Astrocyte (in vitro differentiated cells and primary cell): ENCODE measurements at regions not wholly inside any gene's neighbourhood (a gene's known extent, or its start where the extent isn't known, plus 50 kb on each side); places are given as distances from the start of the nearest gene placed in this dataset.
"Not testable (repeated sequence)": the region's sequence is repeated elsewhere in the genome, so short reads cannot be mapped to it uniquely, and the experiment has no call there.

Experiments used
- DNase-seq: peaks from one replicate; pipeline ENCODE4 v3.0.0-alpha.2; 2010; ENCODE audit warnings: low read depth
- FAIRE-seq: peaks from 2 replicates; lab custom pipeline; 2011; peaks lifted over from hg19 to GRCh38; lab: Jason Lieb, UNC
- H2AFZ ChIP-seq: 2 replicates; pipeline ENCODE4 v1.6.0; 2012; ENCODE audit warnings: low read depth, low read length, inconsistent platforms
- H3K27ac ChIP-seq: 2 replicates; pipeline ENCODE4 v1.5.1; 2011; ENCODE audit warnings: low read depth, low read length, inconsistent platforms
- H3K27me3 ChIP-seq: 2 replicates; pipeline ENCODE4 v1.6.0; 2011; ENCODE audit warnings: low read length, inconsistent platforms; ENCODE audit not compliant: insufficient read depth
- H3K36me3 ChIP-seq: 2 replicates; pipeline ENCODE4 v1.5.1; 2011; ENCODE audit warnings: low read length, inconsistent platforms; ENCODE audit not compliant: insufficient read depth
- H3K4me1 ChIP-seq: 2 replicates; pipeline ENCODE4 v1.5.1; 2011; ENCODE audit warnings: low read length, inconsistent platforms; ENCODE audit not compliant: insufficient read depth
- H3K4me2 ChIP-seq: 2 replicates; pipeline ENCODE4 v1.6.0; 2012; ENCODE audit warnings: low read length, inconsistent platforms
- H3K4me3 ChIP-seq: 2 replicates; pipeline ENCODE4 v1.5.1; 2011; ENCODE audit warnings: low read depth, mild to moderate bottlenecking, low read length, inconsistent platforms; ENCODE audit not compliant: insufficient read depth
- H3K79me2 ChIP-seq: 2 replicates; pipeline ENCODE4 v1.6.0; 2012; ENCODE audit warnings: mild to moderate bottlenecking, low read length, inconsistent platforms; ENCODE audit not compliant: insufficient read depth
- H3K9ac ChIP-seq: 2 replicates; pipeline ENCODE4 v1.6.0; 2012; ENCODE audit warnings: mild to moderate bottlenecking, low read length, inconsistent platforms
- H3K9me3 ChIP-seq: 2 replicates; pipeline ENCODE4 v1.5.1; 2012; ENCODE audit warnings: low read depth, mild to moderate bottlenecking, low read length, inconsistent platforms; ENCODE audit not compliant: insufficient read depth
- H4K20me1 ChIP-seq: 2 replicates; pipeline ENCODE4 v1.6.0; 2012; ENCODE audit warnings: low read length, inconsistent platforms; ENCODE audit not compliant: insufficient read depth
- H3K27ac Mint-ChIP-seq: one replicate; pipeline ENCODE4 v1.8.0; 2021; ENCODE audit warnings: mild to moderate bottlenecking, mixed read lengths; ENCODE audit not compliant: unreplicated experiment
- H3K27me3 Mint-ChIP-seq: one replicate; pipeline ENCODE4 v1.8.0; 2021; ENCODE audit warnings: low read depth, mixed read lengths; ENCODE audit not compliant: unreplicated experiment
- H3K36me3 Mint-ChIP-seq: one replicate; pipeline ENCODE4 v1.8.0; 2021; ENCODE audit warnings: low read depth, mixed read lengths; ENCODE audit not compliant: unreplicated experiment
- H3K4me1 Mint-ChIP-seq: one replicate; pipeline ENCODE4 v1.8.0; 2021; ENCODE audit warnings: low read depth, mixed read lengths; ENCODE audit not compliant: unreplicated experiment
- H3K4me3 Mint-ChIP-seq: one replicate; pipeline ENCODE4 v1.8.0; 2021; ENCODE audit warnings: mild to moderate bottlenecking, moderate library complexity, mixed read lengths; ENCODE audit not compliant: unreplicated experiment
- H3K9me3 Mint-ChIP-seq: one replicate; pipeline ENCODE4 v1.8.0; 2021; ENCODE audit warnings: mild to moderate bottlenecking, mixed read lengths; ENCODE audit not compliant: unreplicated experiment

DNA sequence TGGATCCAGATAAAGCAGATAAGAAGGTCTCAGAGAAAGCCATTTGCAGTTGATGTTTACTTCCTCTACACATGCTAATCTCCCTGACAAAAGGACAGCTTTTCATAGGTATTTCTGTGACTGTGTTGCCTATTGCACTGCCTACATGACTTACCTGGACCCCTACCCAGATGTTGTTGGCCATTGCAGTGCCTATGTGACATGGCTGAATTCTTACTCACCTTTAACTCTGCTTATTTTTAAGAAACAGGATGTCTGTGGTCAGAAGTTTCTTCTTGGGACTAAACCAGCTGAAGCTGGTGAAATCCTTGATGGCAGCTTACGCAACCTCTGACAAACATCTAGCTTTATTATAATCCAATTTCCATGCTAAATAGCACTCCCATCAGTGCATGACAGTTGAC, 50.7 kb downstream of the PPIAL4D start:
- not testable (repeated sequence) for H3K4me2 ChIP-seq, H3K4me1 ChIP-seq, H3K27ac ChIP-seq, H3K27me3 Mint-ChIP-seq, DNase-seq, H3K27me3 ChIP-seq, H3K9me3 Mint-ChIP-seq, H3K9ac ChIP-seq, H3K9me3 ChIP-seq, H3K79me2 ChIP-seq, H4K20me1 ChIP-seq, H3K4me3 Mint-ChIP-seq, H2AFZ ChIP-seq, H3K36me3 Mint-ChIP-seq, H3K27ac Mint-ChIP-seq, H3K4me1 Mint-ChIP-seq, H3K36me3 ChIP-seq, H3K4me3 ChIP-seq, FAIRE-seq

DNA sequence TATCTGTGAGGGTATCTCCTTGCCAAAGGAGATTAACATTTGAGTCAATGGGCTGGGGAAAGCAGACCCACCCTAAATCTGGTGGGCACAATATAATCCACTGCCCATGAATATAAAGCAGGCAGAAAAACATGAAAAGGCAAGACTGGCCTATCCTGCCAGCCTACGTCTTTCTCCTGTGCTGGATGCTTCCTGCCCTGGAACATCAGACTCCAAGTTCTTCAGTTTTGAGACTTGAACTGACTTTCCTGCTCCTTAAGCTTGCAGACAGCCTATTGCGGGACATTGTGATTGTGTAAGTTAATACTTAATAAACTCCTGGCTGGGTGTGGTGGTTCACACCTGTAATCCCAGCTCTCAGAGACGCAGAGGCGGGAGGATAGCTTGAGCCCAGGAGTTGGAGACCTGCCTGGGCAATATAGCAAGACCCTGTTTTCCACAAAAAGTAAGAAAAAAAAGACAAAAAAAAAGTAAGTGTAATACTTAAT, 52.4 kb downstream of the PPIAL4D start:
- not testable (repeated sequence) for H3K4me3 Mint-ChIP-seq, H3K4me1 ChIP-seq, H3K27me3 Mint-ChIP-seq, H3K9ac ChIP-seq, H3K36me3 Mint-ChIP-seq, H4K20me1 ChIP-seq, H3K27ac ChIP-seq, H3K79me2 ChIP-seq, H3K27ac Mint-ChIP-seq, H3K9me3 ChIP-seq, H3K27me3 ChIP-seq, H2AFZ ChIP-seq, H3K4me2 ChIP-seq, H3K4me1 Mint-ChIP-seq, DNase-seq, H3K9me3 Mint-ChIP-seq, H3K36me3 ChIP-seq, FAIRE-seq, H3K4me3 ChIP-seq

DNA sequence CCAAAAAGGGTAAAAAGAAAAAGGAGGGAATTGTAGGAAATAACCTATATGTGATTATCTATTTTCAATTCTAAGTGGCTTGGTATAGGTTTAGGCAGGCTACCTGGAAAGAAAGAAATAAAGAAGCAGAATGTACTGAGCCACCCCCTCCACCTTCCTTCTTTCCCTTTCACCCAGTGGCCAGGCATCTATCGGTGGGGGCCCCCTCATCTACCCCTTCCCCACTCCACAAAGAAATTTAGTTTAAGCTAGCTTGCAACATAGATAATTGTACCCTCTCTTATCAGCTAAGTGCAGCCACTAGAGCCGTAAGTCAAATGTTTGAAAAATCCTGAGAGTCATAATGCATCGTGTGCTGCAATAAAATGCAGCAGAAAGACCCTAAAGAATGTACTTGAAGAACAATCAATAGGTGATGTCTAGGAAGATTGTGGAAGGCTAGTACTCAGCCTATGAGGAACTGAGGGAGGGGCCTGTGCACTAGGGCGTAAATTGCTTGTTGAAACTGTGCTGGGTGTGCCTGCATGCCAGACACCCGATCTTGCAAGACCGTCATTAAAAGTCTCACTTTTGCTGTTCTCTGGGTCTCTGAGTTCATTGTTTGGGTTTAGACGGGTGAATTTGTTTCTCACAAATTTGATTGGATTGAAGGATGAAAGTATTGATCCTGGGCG, 53.0 kb downstream of the PPIAL4D start:
- H3K27me3 Mint-ChIP-seq, H3K27me3 ChIP-seq, H2AFZ ChIP-seq, DNase-seq, H3K9me3 Mint-ChIP-seq, H3K9me3 ChIP-seq, H3K36me3 ChIP-seq, H3K27ac ChIP-seq, H3K79me2 ChIP-seq, H3K9ac ChIP-seq, FAIRE-seq, H3K4me3 Mint-ChIP-seq, H3K4me3 ChIP-seq, H4K20me1 ChIP-seq, H3K36me3 Mint-ChIP-seq, H3K4me1 ChIP-seq, H3K27ac Mint-ChIP-seq, H3K4me1 Mint-ChIP-seq, H3K4me2 ChIP-seq: not testable (repeated sequence)

DNA sequence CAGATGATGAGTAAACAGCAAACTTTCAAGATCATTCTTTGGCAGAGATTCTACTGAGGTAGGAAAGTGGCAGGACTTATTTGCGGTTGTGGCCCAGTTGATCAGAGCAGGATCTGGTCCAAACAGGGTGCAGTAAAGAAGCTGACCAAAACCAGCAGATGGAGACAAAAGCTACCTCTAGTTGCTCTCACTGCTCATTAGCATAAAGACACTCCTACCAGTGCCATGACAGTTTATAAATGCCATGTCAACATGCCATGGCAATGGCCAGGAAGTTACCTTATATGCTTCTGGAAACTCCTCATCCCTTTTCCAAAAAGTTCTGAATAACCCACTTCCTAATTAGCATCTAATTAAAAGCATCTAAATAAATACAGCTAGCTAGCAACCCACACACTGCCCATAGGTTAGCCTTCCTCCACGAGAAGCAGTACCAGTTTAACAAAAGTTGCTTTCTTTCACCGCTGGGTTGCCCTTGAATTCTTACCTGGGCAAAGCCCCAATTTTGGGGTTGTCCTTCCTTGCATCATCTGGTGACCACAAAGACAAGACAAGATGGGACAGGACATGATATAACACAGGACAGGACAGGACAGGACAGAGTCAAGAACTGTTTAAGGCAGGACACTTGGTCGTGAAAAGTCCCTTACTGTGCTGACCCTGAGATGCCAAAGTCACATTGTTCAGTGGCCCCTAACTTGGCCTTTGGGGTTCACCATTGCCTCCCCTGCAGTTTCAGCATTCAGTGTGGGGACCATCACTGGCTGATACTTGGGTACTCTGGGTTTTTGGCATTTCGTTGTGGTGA, 59.2 kb downstream of the PPIAL4D start:
- not testable (repeated sequence) for H3K36me3 ChIP-seq, DNase-seq, FAIRE-seq, H3K4me3 Mint-ChIP-seq, H3K27me3 ChIP-seq, H3K36me3 Mint-ChIP-seq, H3K27ac ChIP-seq, H3K27me3 Mint-ChIP-seq, H2AFZ ChIP-seq, H3K9me3 ChIP-seq, H4K20me1 ChIP-seq, H3K4me3 ChIP-seq, H3K9ac ChIP-seq, H3K4me1 ChIP-seq, H3K27ac Mint-ChIP-seq, H3K4me1 Mint-ChIP-seq, H3K79me2 ChIP-seq, H3K9me3 Mint-ChIP-seq, H3K4me2 ChIP-seq

DNA sequence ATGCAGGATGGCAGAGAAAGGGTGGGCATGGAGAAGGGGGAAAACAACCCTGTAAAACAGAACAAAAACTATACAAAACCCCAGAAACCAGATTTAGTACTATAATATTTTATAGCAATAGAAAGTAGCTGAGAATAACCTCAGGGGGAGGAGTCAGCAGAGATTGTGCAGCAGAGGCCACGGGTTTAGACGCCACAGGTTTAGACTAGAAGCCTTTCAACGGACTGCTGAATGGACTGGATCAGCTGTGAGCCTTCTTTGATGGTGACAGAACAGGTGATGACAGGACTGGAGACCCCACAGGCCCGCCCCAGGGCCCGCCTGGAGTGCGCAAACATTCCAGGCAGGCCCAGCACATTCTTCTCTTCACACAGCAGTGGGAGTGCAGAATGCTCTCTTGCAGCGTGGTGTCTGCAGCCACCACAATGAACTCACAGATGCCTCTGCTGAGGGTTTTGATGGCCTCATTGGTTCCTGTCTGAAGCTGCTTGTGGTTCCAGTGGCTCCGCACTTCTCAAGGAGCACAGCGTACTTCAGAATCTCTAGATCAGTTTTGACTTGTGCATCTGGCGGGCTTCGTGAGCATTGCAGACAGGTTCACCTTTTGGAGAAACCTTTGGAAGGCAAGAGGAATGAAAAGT, 65.6 kb downstream of the PPIAL4D start:
- not testable (repeated sequence) for H3K36me3 ChIP-seq, H3K9me3 ChIP-seq, H3K4me3 Mint-ChIP-seq, H3K79me2 ChIP-seq, H3K27ac ChIP-seq, FAIRE-seq, DNase-seq, H3K4me2 ChIP-seq, H3K4me1 ChIP-seq, H3K27me3 Mint-ChIP-seq, H3K4me1 Mint-ChIP-seq, H3K9ac ChIP-seq, H3K27me3 ChIP-seq, H4K20me1 ChIP-seq, H3K9me3 Mint-ChIP-seq, H3K27ac Mint-ChIP-seq, H2AFZ ChIP-seq, H3K36me3 Mint-ChIP-seq, H3K4me3 ChIP-seq
